K562 (cell line): ENCODE measurements at regions not wholly inside any gene's neighbourhood (a gene's known extent, or its start where the extent isn't known, plus 50 kb on each side); places are given as distances from the start of the nearest gene placed in this dataset.

ENCODE experiments used
- ATAC-seq: fragments of 200-7000 bp; cut with Tn5 transposase; 3 replicates; pipeline ENCODE4 v1.9.1; 2020; ENCODE audit warnings: moderate library complexity
- BruUV-seq: library from RNA; stranded (reverse); fragments of 400-500 nt; replicated peaks from 2 replicates; lab custom pipeline; 2021; lab: Mats Ljungman, UMichigan
- CTCF ChIA-PET: fragments of 300-600 bp; formaldehyde crosslinking; extraction: SDS; loops from one replicate; lab custom pipeline; 2021; ENCODE audit warnings: low intra/inter-chr PET ratio; lab: Yijun Ruan, JAX
- POLR2A ChIA-PET: fragments of 300-600, 350-650 bp; sonication (Branson Sonifier 250); formaldehyde crosslinking; extraction: SDS; loops from one replicate; lab custom pipeline; 2021; ENCODE audit warnings: antibody characterized with exemption, inconsistent platforms; lab: Yijun Ruan, JAX
- DNase-seq, 4 experiments: peaks; one replicate each; pipeline versions ENCODE4 v3.0.0 to v3.0.0-alpha.2; 2011 to 2018; ENCODE audit warnings: low spot score in 3 of 4, mixed read lengths in 3 of 4; ENCODE audit errors: extremely low read depth in 1 of 4
- FAIRE-seq: peaks from 2 replicates; lab custom pipeline; 2011; peaks lifted over from hg19 to GRCh38; lab: Jason Lieb, UNC
- H2AFZ ChIP-seq: 2 replicates; pipeline ENCODE4 v1.6.0; 2011; ENCODE audit warnings: low read depth, low read length, control low read depth, inconsistent platforms
- H3K27ac ChIP-seq: fragments of 200-600 bp; 3 replicates; pipeline ENCODE4 v1.8.0; 2011; ENCODE audit warnings: low read depth, mild to moderate bottlenecking, control low read depth, inconsistent platforms, low read length, moderate library complexity, mixed read lengths; ENCODE audit errors: extremely low read depth
- H3K27me3 ChIP-seq, 2 experiments: fragments of 300-600 bp in 1 of 2; 2 replicates in 1 of 2; 3 replicates in 1 of 2; pipeline versions ENCODE4 v1.6.0 to v1.8.0; 2011; ENCODE audit warnings: inconsistent platforms in 2 of 2, low read length in 2 of 2, mild to moderate bottlenecking in 1 of 2, mixed read lengths in 1 of 2, moderate library complexity in 1 of 2; ENCODE audit not compliant: control insufficient read depth in 2 of 2, insufficient read depth in 2 of 2
- H3K36me3 ChIP-seq: fragments of 300-600 bp; 3 replicates; pipeline ENCODE4 v1.8.0; 2011; ENCODE audit warnings: mild to moderate bottlenecking, low read length, inconsistent platforms; ENCODE audit not compliant: control insufficient read depth, insufficient read depth
- H3K4me1 ChIP-seq, 2 experiments: fragments of 200-600 bp in 1 of 2; replicated peaks in 1 of 2; 2 replicates in 1 of 2; 3 replicates in 1 of 2; pipeline versions ENCODE4 v1.5.1 to v1.8.0; 2011; ENCODE audit warnings: inconsistent platforms in 2 of 2, low read length in 2 of 2, mild to moderate bottlenecking in 1 of 2, mixed read lengths in 1 of 2, moderate library complexity in 1 of 2; ENCODE audit not compliant: control insufficient read depth in 2 of 2, insufficient read depth in 2 of 2
- H3K4me2 ChIP-seq: 2 replicates; pipeline ENCODE4 v1.6.1; 2011; ENCODE audit warnings: low read length, control low read depth, inconsistent platforms, mixed read lengths; ENCODE audit not compliant: insufficient read depth
- H3K4me3 ChIP-seq: fragments of 200-600 bp; sonication (generic), shearing (Covaris generic); 2 replicates; pipeline ENCODE4 v1.5.1; 2016; ENCODE audit warnings: control low read depth, inconsistent platforms
- H3K79me2 ChIP-seq: fragments of 200-600 bp; 3 replicates; pipeline ENCODE4 v1.8.0; 2011; ENCODE audit warnings: low read length, inconsistent platforms; ENCODE audit not compliant: control insufficient read depth, insufficient read depth
- H3K9ac ChIP-seq, 2 experiments: 2 replicates each; pipeline versions ENCODE4 v1.6.0 to v1.6.1; 2011; ENCODE audit warnings: low read depth in 2 of 2, low read length in 2 of 2, control low read depth in 1 of 2, inconsistent platforms in 1 of 2, mild to moderate bottlenecking in 1 of 2, mixed read lengths in 1 of 2; ENCODE audit not compliant: insufficient read depth in 1 of 2
- H3K9me1 ChIP-seq: one replicate; pipeline ENCODE4 v1.6.0; 2011; ENCODE audit warnings: inconsistent platforms, mild to moderate bottlenecking, low read length, moderate library complexity; ENCODE audit not compliant: control insufficient read depth, insufficient read depth
- H3K9me3 ChIP-seq: replicated peaks from 2 replicates; pipeline ENCODE4 v1.5.1; 2011; ENCODE audit warnings: low read depth, low read length, inconsistent platforms; ENCODE audit not compliant: control insufficient read depth, insufficient read depth
- H4K20me1 ChIP-seq: replicated peaks from 2 replicates; pipeline ENCODE4 v1.6.1; 2011; ENCODE audit warnings: low read length, inconsistent platforms, mixed read lengths; ENCODE audit not compliant: control insufficient read depth, insufficient read depth
- ARID2 ChIP-seq: fragments of 450-650 bp; IDR thresholded peaks from 2 replicates; pipeline ENCODE4 v1.6.1; 2017; ENCODE audit warnings: antibody characterized with exemption, mild to moderate bottlenecking
- BMI1 ChIP-seq: fragments of 150-350 bp; IDR thresholded peaks from 2 replicates; pipeline ENCODE4 v1.6.1; 2014; ENCODE audit warnings: low read length
- CSDE1 ChIP-seq, 2 experiments: fragments of 450-650 bp; IDR thresholded peaks; 2 replicates each; pipeline ENCODE4 v1.6.1; 2016; ENCODE audit warnings: mild to moderate bottlenecking in 1 of 2
- EP400 ChIP-seq: fragments of 450-650 bp; IDR thresholded peaks from 2 replicates; pipeline ENCODE4 v1.6.1; 2017; ENCODE audit warnings: antibody characterized with exemption, mild to moderate bottlenecking, moderate library complexity
- FOXJ3 ChIP-seq: sonication (generic); formaldehyde crosslinking; IDR thresholded peaks from 2 replicates; pipeline ENCODE4 v1.4.0; 2020; ENCODE audit warnings: mild to moderate bottlenecking, missing genetic modification reagents
- GATAD2A ChIP-seq: fragments of 450-650 bp; IDR thresholded peaks from 2 replicates; pipeline ENCODE4 v1.6.1; 2017
- SETDB1 ChIP-seq: IDR thresholded peaks from one replicate; pipeline ENCODE4 v1.6.1; 2012; ENCODE audit warnings: low read length, control low read depth, inconsistent platforms
- STAT6 ChIP-seq: sonication (generic); formaldehyde crosslinking; IDR thresholded peaks from 2 replicates; pipeline ENCODE4 v1.8.1; 2023; ENCODE audit warnings: mild to moderate bottlenecking, missing genetic modification reagents
- ZNF408 ChIP-seq: fragments of 250-450 bp; sonication (Bioruptor Pico); IDR thresholded peaks from 2 replicates; pipeline ENCODE4 v1.4.0; 2020; ENCODE audit warnings: low read depth, mild to moderate bottlenecking, moderate library complexity
- WGBS: fragments of 100-300 bp; shearing (Covaris generic); methylation state at CpG from one replicate; pipeline ENCODE4 v1.1.6; 2016; ENCODE audit warnings: low coverage, mixed read lengths; ENCODE audit not compliant: insufficient coverage; ENCODE audit errors: missing lambda C conversion rate; 5-methylcytosine and 5-hydroxymethylcytosine counted together
- in situ Hi-C: fragments of 300-500 bp; cut with MboI; formaldehyde crosslinking; loops from 4 replicates; pipeline ENCODE4 v1.15.0; 2018; ENCODE audit warnings: inconsistent platforms, mixed read lengths
- intact Hi-C: fragments of 100-400 bp; cut with micrococcal nuclease; formaldehyde crosslinking; loops from 2 replicates; pipeline ENCODE4 v1.14.2; 2022

- Histone ChIP-seq H3K9ac (no peak overlapping the region), H3K9me1 (no peaks in the 10 kb centered on the region), H4K20me1 (no peaks in the 10 kb centered on the region), H3K79me2 (no peaks in the 10 kb centered on the region), H3K27ac (no peak overlapping the region)
- in situ Hi-C loops, result no loop called here
- no peak for TF ChIP-seq ARID2
- TF ChIP-seq, all 486 proteins: peak for 0
- intact Hi-C loops, result no loop called here
- no peak for DNase-seq
- ChIA-PET POLR2A (no interaction called here), CTCF (no interaction called here)
- no TSS peak for BruUV-seq
- H3K4me2 ChIP-seq, result no peak overlapping the region
- no peaks in the 10 kb centered on the region for H3K4me1 ChIP-seq
- ATAC-seq, result no peak
- no peaks in the 10 kb centered on the region for H3K27me3 ChIP-seq
- no peak overlapping the region for H3K4me3 ChIP-seq
- 0% methylated on average over 4 of the region's 4 CpGs for WGBS
- no peaks in the 10 kb centered on the region for H3K9me3 ChIP-seq
- H2AFZ ChIP-seq, result no peak overlapping the region
- H3K36me3 ChIP-seq, result no peaks in the 10 kb centered on the region
- FAIRE-seq, result no peak
Observed at GRCh38 chr4:44535981-44536380, 87.4 kb upstream of the KCTD8 start.

- intact Hi-C loops, result no loop called here
- Histone ChIP-seq H2AFZ (no peak overlapping the region), H3K4me3 (no peak overlapping the region), H4K20me1 (no peaks in the 10 kb centered on the region), H3K79me2 (no peaks in the 10 kb centered on the region), H3K36me3 (no peaks in the 10 kb centered on the region), H3K9me1 (no peaks in the 10 kb centered on the region), H3K4me2 (no peak overlapping the region), H3K27me3 (no peaks in the 10 kb centered on the region), H3K27ac (no peak overlapping the region), H3K9me3 (no peaks in the 10 kb centered on the region), H3K9ac (no peak overlapping the region), H3K4me1 (no peaks in the 10 kb centered on the region)
- in situ Hi-C loops, result no loop called here
- POLR2A ChIA-PET, result no interaction called here
- CTCF ChIA-PET, result no interaction called here
- WGBS, result 0% methylated on average over 1 of the region's 1 CpG
- DNase-seq (no peak), ATAC-seq (no peak), FAIRE-seq (no peak)
- BruUV-seq, result no TSS peak
- TF ChIP-seq SETDB1 (no peak), BMI1 (no peak), ZNF408 (CRISPR knock-in tag) (no peak), GATAD2A (no peak), CSDE1 (IDR thresholded peaks at IDR 0.05) (no peak), STAT6 (CRISPR knock-in tag) (no peak), FOXJ3 (CRISPR knock-in tag) (no peak), EP400 (no peak)
Observed at GRCh38 chr4:44532851-44533250, 84.2 kb upstream of the KCTD8 start.
